ENCODE measurements at regions not wholly inside any gene's neighbourhood (a gene's known extent, or its start where the extent isn't known, plus 50 kb on each side); places are given as distances from the start of the nearest gene placed in this dataset.

DNA sequence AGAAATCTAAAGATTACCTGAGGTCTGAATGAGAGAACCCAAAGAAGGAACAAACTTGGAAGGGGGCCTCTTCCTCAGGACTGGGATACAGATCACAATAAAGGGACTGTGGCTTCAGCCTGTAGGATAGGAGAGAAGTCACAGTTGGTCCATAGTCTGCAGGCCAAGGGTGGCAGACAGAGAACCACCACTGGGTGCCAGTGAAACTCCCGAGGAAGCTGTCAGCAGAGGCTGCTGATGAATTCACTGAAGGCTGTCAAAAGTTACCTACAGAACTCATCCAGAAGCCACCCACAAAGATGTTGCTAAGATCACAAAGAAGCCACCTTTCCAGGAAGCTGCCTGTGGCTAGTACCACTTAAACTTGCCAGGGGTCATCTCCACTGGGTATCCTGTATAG, 78.5 kb downstream of the TMCO5A start:
- TF ChIP-seq, protein P1, sequence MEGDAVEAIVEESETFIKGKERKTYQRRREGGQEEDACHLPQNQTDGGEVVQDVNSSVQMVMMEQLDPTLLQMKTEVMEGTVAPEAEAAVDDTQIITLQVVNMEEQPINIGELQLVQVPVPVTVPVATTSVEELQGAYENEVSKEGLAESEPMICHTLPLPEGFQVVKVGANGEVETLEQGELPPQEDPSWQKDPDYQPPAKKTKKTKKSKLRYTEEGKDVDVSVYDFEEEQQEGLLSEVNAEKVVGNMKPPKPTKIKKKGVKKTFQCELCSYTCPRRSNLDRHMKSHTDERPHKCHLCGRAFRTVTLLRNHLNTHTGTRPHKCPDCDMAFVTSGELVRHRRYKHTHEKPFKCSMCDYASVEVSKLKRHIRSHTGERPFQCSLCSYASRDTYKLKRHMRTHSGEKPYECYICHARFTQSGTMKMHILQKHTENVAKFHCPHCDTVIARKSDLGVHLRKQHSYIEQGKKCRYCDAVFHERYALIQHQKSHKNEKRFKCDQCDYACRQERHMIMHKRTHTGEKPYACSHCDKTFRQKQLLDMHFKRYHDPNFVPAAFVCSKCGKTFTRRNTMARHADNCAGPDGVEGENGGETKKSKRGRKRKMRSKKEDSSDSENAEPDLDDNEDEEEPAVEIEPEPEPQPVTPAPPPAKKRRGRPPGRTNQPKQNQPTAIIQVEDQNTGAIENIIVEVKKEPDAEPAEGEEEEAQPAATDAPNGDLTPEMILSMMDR (IDR thresholded peaks at IDR 0.05): peak in 1 of 6 experiments; percentile 10
- TF ChIP-seq POLR2A (IDR thresholded peaks at IDR 0.05): no peak

Measured in Peyer's patch (tissue), 4 donors.